Bronchial epithelial cell (primary cell): ENCODE measurements at regions not wholly inside any gene's neighbourhood (a gene's known extent, or its start where the extent isn't known, plus 50 kb on each side); places are given as distances from the start of the nearest gene placed in this dataset.

Experiments used
- DNase-seq: peaks from one replicate; pipeline ENCODE4 v3.0.0-alpha.2; 2010; ENCODE audit warnings: low read depth
- FAIRE-seq: peaks from 2 replicates; lab custom pipeline; 2011; peaks lifted over from hg19 to GRCh38; lab: Jason Lieb, UNC
- H3K27me3 ChIP-seq: 2 replicates; pipeline ENCODE4 v1.5.1; 2011; ENCODE audit warnings: low read length; ENCODE audit not compliant: control insufficient read depth, insufficient read depth
- H3K36me3 ChIP-seq: 2 replicates; pipeline ENCODE4 v1.5.1; 2011; ENCODE audit warnings: low read length; ENCODE audit not compliant: control insufficient read depth, insufficient read depth
- H3K4me3 ChIP-seq: 2 replicates; pipeline ENCODE4 v1.5.1; 2011; ENCODE audit warnings: mild to moderate bottlenecking, low read depth, low read length, control low read depth
- TF ChIP-seq, protein P1 (sequence below): IDR thresholded peaks from 2 replicates; pipeline ENCODE4 v1.5.1; 2011; ENCODE audit warnings: mild to moderate bottlenecking, moderate library complexity, low read length, control low read depth, inconsistent platforms; ENCODE audit not compliant: insufficient read depth, severe bottlenecking

DNA sequence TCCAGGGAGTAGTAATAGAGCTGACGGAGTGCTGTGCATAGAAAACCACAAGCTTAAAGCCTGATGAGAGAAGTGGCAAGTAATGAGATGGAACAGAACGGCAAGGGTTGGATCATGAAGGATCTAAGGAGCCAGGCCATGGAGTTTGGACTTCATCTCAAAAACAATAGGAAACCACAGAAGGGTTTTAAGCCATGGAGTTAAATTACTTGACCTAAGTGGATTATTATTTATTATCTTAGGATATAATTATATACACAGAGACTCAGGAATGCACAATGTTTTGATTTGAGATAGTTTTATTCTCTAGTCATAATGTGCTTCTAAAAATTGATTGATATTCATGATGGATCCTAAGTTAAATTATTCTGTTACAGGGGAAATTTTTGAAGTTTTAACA lies 242.4 kb downstream of the PLPP3 start:
- TF ChIP-seq, protein P1, sequence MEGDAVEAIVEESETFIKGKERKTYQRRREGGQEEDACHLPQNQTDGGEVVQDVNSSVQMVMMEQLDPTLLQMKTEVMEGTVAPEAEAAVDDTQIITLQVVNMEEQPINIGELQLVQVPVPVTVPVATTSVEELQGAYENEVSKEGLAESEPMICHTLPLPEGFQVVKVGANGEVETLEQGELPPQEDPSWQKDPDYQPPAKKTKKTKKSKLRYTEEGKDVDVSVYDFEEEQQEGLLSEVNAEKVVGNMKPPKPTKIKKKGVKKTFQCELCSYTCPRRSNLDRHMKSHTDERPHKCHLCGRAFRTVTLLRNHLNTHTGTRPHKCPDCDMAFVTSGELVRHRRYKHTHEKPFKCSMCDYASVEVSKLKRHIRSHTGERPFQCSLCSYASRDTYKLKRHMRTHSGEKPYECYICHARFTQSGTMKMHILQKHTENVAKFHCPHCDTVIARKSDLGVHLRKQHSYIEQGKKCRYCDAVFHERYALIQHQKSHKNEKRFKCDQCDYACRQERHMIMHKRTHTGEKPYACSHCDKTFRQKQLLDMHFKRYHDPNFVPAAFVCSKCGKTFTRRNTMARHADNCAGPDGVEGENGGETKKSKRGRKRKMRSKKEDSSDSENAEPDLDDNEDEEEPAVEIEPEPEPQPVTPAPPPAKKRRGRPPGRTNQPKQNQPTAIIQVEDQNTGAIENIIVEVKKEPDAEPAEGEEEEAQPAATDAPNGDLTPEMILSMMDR, result no peak
- no peak overlapping the region for H3K4me3 ChIP-seq
- H3K27me3 ChIP-seq, result no peaks in the 10 kb centered on the region
- DNase-seq, result no peak
- H3K36me3 ChIP-seq, result no peaks in the 10 kb centered on the region
- no peak for FAIRE-seq

DNA sequence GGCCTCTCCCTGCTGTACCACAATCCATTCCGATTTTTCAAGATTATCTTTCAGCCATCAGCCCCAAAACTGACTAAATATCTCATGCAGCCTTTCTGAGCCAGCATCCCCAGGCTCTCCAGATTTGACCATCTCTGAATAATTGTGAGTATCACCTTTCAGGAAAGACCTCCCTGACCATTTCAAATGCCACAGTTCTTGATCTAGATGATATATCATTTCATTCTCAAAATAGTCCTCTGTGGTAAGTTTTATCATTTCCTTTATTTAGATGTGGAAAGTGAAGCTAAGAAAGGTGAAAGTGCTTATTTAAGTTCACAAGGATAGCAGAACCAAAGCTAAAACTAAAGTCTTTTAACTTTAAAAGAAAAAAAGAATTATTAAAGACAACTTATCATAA lies 244.0 kb downstream of the PLPP3 start:
- FAIRE-seq (no peak), DNase-seq (no peak)
- no peaks in the 10 kb centered on the region for H3K36me3 ChIP-seq
- no peak overlapping the region for H3K4me3 ChIP-seq
- TF ChIP-seq, protein P1, result no peak
- H3K27me3 ChIP-seq, result no peaks in the 10 kb centered on the region

DNA sequence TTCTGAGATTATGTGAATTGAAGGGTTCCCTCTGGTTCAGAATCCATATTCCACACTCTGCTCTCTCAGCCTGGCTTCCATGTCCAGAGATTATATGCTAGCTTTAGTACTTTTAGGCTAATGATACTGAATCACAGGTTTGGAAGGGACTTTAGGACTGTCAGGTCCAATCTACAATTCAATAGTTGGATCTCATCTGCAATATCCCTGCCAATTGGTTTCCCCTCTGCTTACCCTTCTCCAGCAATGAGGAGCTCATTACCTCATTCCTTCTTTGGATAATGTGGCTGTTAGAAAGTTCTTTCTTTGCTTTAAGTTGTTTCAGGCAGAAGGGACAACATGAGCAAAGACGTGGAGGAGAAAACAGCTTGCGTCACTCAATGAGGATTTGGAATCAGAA lies 245.3 kb downstream of the PLPP3 start:
- TF ChIP-seq, protein P1, result no peak
- no peaks in the 10 kb centered on the region for H3K27me3 ChIP-seq
- DNase-seq, result no peak
- FAIRE-seq, result no peak
- no peak overlapping the region for H3K4me3 ChIP-seq
- H3K36me3 ChIP-seq, result no peaks in the 10 kb centered on the region

DNA sequence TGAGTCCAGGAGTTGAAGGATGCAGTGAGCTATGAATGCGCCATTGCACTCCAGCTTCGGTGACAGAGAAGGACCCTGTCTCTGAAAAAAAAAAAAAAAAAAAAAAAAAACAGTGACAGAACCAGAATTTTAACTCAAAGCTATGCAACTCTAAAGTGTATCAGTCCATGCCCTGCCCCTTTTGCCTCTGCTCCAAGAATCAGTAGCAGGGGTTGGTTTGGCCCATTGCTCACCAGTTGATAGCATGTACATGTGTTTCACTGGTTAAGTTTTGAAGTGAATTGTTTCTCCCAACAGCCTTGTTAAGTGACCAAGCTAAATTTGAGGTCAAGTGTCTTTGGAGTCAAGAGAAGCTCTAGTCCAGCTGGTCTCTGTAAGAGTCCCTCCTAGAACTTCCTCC lies 245.9 kb downstream of the PLPP3 start:
- TF ChIP-seq, protein P1, result no peak
- no peaks in the 10 kb centered on the region for H3K36me3 ChIP-seq
- H3K4me3 ChIP-seq, result no peak overlapping the region
- FAIRE-seq (no peak), DNase-seq (no peak)
- no peaks in the 10 kb centered on the region for H3K27me3 ChIP-seq

DNA sequence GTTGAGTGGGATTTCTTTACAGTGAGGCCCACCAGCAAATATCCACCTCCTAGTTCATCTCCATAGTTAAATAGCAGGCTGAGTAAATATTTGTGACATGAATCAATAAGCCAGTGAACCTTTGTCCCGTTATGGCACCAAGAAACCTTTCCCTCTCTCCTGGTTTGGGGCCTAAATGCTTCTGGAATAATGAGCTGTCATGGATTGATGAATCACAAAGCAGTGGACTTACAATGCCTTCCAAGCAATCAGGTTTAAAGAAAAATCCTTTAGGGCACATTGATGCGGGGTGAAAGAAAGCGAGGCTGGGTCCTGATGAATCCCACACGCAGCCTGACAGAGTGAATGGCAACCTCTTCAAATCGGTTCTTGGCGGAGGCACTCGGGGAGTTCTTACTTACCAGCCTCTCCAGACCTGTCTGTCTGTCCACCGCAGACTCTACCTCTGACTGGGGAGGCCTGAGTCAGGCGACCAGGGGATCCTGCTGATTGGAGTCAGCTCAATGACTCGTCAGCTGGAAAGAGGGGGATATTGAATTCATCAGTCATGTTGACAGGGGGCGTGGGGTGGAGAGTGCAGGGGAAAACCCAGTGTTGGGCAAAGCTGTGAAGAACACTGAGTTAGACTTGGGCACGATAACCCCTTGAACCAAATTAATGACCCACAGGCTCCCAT lies 247.3 kb downstream of the PLPP3 start:
- H3K4me3 ChIP-seq, result no peak overlapping the region
- TF ChIP-seq, protein P1, result no peak
- no peaks in the 10 kb centered on the region for H3K36me3 ChIP-seq
- FAIRE-seq, result no peak
- peak; percentile 27 for DNase-seq
- H3K27me3 ChIP-seq, result no peaks in the 10 kb centered on the region
